ENCODE measurements at regions not wholly inside any gene's neighbourhood (a gene's known extent, or its start where the extent isn't known, plus 50 kb on each side); places are given as distances from the start of the nearest gene placed in this dataset.

GRCh38 chr2:4168834-4169233 lies 465.5 kb downstream of the DCDC2C start:
- DNase-seq (no peak), ATAC-seq (ENCODE audit: poor library complexity) (no peak)
- Histone ChIP-seq H3K9me3 (ENCODE audit: control insufficient read depth in 1 of 2, insufficient read depth in 1 of 2, low read length in 2 of 2) (peaks cover 0 to 10% of the 10 kb centered on the region in 2 experiments), H3K4me3 (ENCODE audit: low read length) (no peak overlapping the region), H3K4me1 (ENCODE audit: insufficient read depth, low read length) (no peaks in the 10 kb centered on the region), H3K27ac (ENCODE audit: low read depth in 1 of 2, low read length in 2 of 2) (no peak overlapping the region), H3K27me3 (ENCODE audit: control insufficient read depth in 1 of 2, insufficient read depth in 2 of 2, low read length in 2 of 2) (no peaks in the 10 kb centered on the region), H3K36me3 (ENCODE audit: insufficient read depth, low read length) (no peaks in the 10 kb centered on the region)
- no peaks in the 10 kb centered on the region for H3K4me1 Mint-ChIP-seq (ENCODE audit: low read depth)
- no peak for TF ChIP-seq CTCF (IDR thresholded peaks at IDR 0.05)
- peaks cover 41% of the 10 kb centered on the region for H3K9me3 Mint-ChIP-seq
- ChIA-PET POLR2A (no interaction called here), CTCF (no interaction called here)
- H3K27ac Mint-ChIP-seq: no peak overlapping the region
- no peaks in the 10 kb centered on the region for H3K27me3 Mint-ChIP-seq
- no peaks in the 10 kb centered on the region for H3K36me3 Mint-ChIP-seq (ENCODE audit: low read depth)
- intact Hi-C loops (cut with DNase I, micrococcal nuclease): no loop called here
- H3K4me3 Mint-ChIP-seq: no peak overlapping the region

- Mint-ChIP-seq H3K27ac (no peak overlapping the region), H3K36me3 (ENCODE audit: low read depth) (no peaks in the 10 kb centered on the region), H3K4me3 (no peak overlapping the region), H3K9me3 (peaks cover 19% of the 10 kb centered on the region), H3K4me1 (ENCODE audit: low read depth) (no peaks in the 10 kb centered on the region), H3K27me3 (no peaks in the 10 kb centered on the region)
- ChIA-PET POLR2A (no interaction called here), CTCF (no interaction called here)
- Histone ChIP-seq H3K27ac (ENCODE audit: low read depth in 1 of 2, low read length in 2 of 2) (no peak overlapping the region), H3K9me3 (ENCODE audit: control insufficient read depth in 1 of 2, insufficient read depth in 1 of 2, low read length in 2 of 2) (peaks cover 0 to 27% of the 10 kb centered on the region in 2 experiments), H3K4me1 (ENCODE audit: insufficient read depth, low read length) (no peaks in the 10 kb centered on the region), H3K36me3 (ENCODE audit: insufficient read depth, low read length) (no peaks in the 10 kb centered on the region), H3K27me3 (ENCODE audit: control insufficient read depth in 1 of 2, insufficient read depth in 2 of 2, low read length in 2 of 2) (no peaks in the 10 kb centered on the region), H3K4me3 (ENCODE audit: low read length) (no peak overlapping the region)
- TF ChIP-seq CTCF (IDR thresholded peaks at IDR 0.05): no peak
- no peak for DNase-seq
- intact Hi-C loops (cut with DNase I, micrococcal nuclease): no loop called here
- ATAC-seq (ENCODE audit: poor library complexity): no peak
Measured at GRCh38 chr2:4174796-4175195, 471.4 kb downstream of the DCDC2C start.

GRCh38 chr2:4175343-4175742 lies 472.0 kb downstream of the DCDC2C start:
- no peak for TF ChIP-seq CTCF (IDR thresholded peaks at IDR 0.05)
- Histone ChIP-seq H3K27me3 (ENCODE audit: control insufficient read depth in 1 of 2, insufficient read depth in 2 of 2, low read length in 2 of 2) (no peaks in the 10 kb centered on the region), H3K4me3 (ENCODE audit: low read length) (no peak overlapping the region), H3K36me3 (ENCODE audit: insufficient read depth, low read length) (no peaks in the 10 kb centered on the region), H3K4me1 (ENCODE audit: insufficient read depth, low read length) (no peaks in the 10 kb centered on the region), H3K9me3 (ENCODE audit: control insufficient read depth in 1 of 2, insufficient read depth in 1 of 2, low read length in 2 of 2) (peaks cover 0 to 30% of the 10 kb centered on the region in 2 experiments), H3K27ac (ENCODE audit: low read depth in 1 of 2, low read length in 2 of 2) (no peak overlapping the region)
- Mint-ChIP-seq H3K4me3 (no peak overlapping the region), H3K4me1 (ENCODE audit: low read depth) (no peaks in the 10 kb centered on the region), H3K9me3 (peaks cover 21% of the 10 kb centered on the region), H3K27ac (no peak overlapping the region), H3K36me3 (ENCODE audit: low read depth) (no peaks in the 10 kb centered on the region), H3K27me3 (no peaks in the 10 kb centered on the region)
- DNase-seq (no peak), ATAC-seq (ENCODE audit: poor library complexity) (no peak)
- CTCF ChIA-PET: no interaction called here
- intact Hi-C loops (cut with DNase I, micrococcal nuclease): no loop called here
- POLR2A ChIA-PET: no interaction called here

Measured in CD4-positive, alpha-beta T cell (primary cell).